OCI-LY3 (cell line): ENCODE measurements at regions not wholly inside any gene's neighbourhood (a gene's known extent, or its start where the extent isn't known, plus 50 kb on each side); places are given as distances from the start of the nearest gene placed in this dataset.

Experiments used
- H2AFZ ChIP-seq: fragments of 200-600, 300-600 bp; shearing (Covaris generic); 2 replicates; pipeline ENCODE4 v1.6.0; 2014; ENCODE audit warnings: antibody characterized with exemption, low read depth, low read length
- H3K27ac ChIP-seq: fragments of 200-600, 300-600 bp; sonication (generic); 2 replicates; pipeline ENCODE4 v1.5.1; 2014; ENCODE audit warnings: mild to moderate bottlenecking, low read length, moderate library complexity, mixed read lengths
- H3K27me3 ChIP-seq: fragments of 200-600, 300-600 bp; sonication (generic); 2 replicates; pipeline ENCODE4 v1.6.1; 2014; ENCODE audit warnings: low read depth, low read length, mixed read lengths
- H3K36me3 ChIP-seq: fragments of 200-600, 300-600 bp; sonication (generic); replicated peaks from 2 replicates; pipeline ENCODE3; 2014; ENCODE audit warnings: low read depth, low read length, mixed read lengths
- H3K4me1 ChIP-seq: fragments of 300-600, 200-600 bp; sonication (generic); 2 replicates; pipeline ENCODE4 v1.6.1; 2014; ENCODE audit warnings: low read length, mixed read lengths
- H3K4me2 ChIP-seq: fragments of 200-600, 300-600 bp; sonication (generic); 2 replicates; pipeline ENCODE4 v1.6.1; 2014; ENCODE audit warnings: low read length, mixed read lengths
- H3K4me3 ChIP-seq: fragments of 300-600, 200-600 bp; sonication (generic); 2 replicates; pipeline ENCODE4 v1.5.1; 2014; ENCODE audit warnings: antibody characterized with exemption, mild to moderate bottlenecking, low read length, moderate library complexity
- H3K79me2 ChIP-seq: fragments of 300-600, 200-600 bp; shearing (Covaris generic); 2 replicates; pipeline ENCODE4 v1.6.1; 2014; ENCODE audit warnings: mild to moderate bottlenecking, low read length, mixed read lengths
- H3K9ac ChIP-seq: fragments of 300-600, 200-600 bp; shearing (Covaris generic); 2 replicates; pipeline ENCODE4 v1.6.0; 2014; ENCODE audit warnings: mild to moderate bottlenecking, low read length, moderate library complexity
- H3K9me3 ChIP-seq: fragments of 200-600, 300-600 bp; shearing (Covaris generic); 2 replicates; pipeline ENCODE4 v1.6.1; 2014; ENCODE audit warnings: low read length, mixed read lengths; ENCODE audit not compliant: insufficient read depth
- H4K20me1 ChIP-seq: fragments of 200-600, 300-600 bp; sonication (generic); 2 replicates; pipeline ENCODE4 v1.6.1; 2016; ENCODE audit warnings: low read length, mixed read lengths; ENCODE audit not compliant: insufficient read depth
- CTCF ChIP-seq: fragments of 200-600, 300-600 bp; sonication (generic); IDR thresholded peaks from 2 replicates; pipeline ENCODE4 v1.5.1; 2014; ENCODE audit warnings: antibody characterized with exemption, low read length, low read depth
- EZH2phosphoT487 ChIP-seq: fragments of 200-600 bp; shearing (Covaris generic); IDR thresholded peaks from 2 replicates; pipeline ENCODE4 v1.6.1; 2018; ENCODE audit warnings: antibody characterized with exemption, mixed run types, low read depth

DNA sequence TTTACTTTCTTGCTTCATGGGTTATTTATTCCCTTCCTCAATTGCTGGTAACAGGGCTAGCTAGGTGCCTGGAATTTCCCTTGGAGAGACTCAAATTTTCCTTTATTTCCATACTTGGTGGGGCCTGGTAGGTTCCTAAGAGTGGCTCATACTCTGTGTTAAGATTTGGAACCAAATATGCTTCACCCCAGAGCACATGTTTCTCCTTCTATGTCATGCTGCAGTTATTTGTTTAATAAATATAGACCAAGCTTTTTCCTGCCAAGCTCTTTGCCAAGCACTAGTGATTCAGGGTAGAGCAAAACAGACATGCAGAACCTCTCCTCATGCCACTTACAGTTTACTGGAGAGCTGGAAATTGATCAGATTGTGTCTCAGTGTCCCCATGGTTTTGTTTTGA, 290.3 kb upstream of the SGCD start:
- Histone ChIP-seq H3K9me3 (no peaks in the 10 kb centered on the region), H2AFZ (no peak overlapping the region), H4K20me1 (no peaks in the 10 kb centered on the region), H3K27me3 (no peaks in the 10 kb centered on the region), H3K4me1 (no peaks in the 10 kb centered on the region), H3K36me3 (no peaks in the 10 kb centered on the region), H3K9ac (no peak overlapping the region), H3K79me2 (no peaks in the 10 kb centered on the region), H3K4me3 (no peak overlapping the region), H3K4me2 (no peak overlapping the region), H3K27ac (no peak overlapping the region)
- TF ChIP-seq CTCF (no peak), EZH2phosphoT487 (no peak)

DNA sequence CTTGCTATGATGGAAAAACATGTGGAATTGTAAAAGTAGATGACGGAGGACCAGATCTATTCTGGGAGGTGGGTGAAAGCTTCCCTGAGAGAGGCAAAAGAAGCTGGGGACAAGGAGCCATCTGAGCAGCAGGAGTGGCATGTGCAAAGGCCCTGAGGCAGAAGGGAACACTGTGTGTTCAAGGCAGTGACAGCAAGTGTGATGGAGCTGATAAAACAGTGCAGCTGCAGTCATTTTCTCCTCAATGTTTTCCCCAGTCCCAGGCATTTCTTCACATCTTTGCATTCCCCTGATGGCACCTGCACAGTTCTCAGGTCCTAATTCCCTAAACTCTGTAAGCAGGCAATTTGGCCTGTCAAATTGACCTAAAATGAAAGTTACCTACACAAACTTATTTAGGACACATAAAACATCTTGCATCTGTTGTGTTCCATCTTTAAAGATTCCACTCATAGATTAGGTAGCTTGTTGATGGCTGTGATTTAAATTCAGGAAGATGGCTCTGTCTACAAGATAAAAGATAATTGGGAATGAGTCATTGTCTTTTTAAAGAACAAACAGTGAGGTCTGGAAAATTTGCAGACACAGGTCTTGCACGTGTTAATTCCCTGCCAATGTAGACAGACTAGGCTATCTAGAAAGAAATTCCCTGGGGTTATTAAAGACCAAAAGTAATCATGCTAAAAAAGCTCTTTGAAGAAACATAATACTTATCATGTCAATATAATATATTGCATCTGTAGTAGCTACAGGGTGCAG, 289.6 kb upstream of the SGCD start:
- no peaks in the 10 kb centered on the region for H3K79me2 ChIP-seq
- no peak overlapping the region for H3K9ac ChIP-seq
- H3K4me2 ChIP-seq: no peak overlapping the region
- TF ChIP-seq EZH2phosphoT487 (no peak), CTCF (no peak)
- H3K27me3 ChIP-seq: no peaks in the 10 kb centered on the region
- H3K4me1 ChIP-seq: no peaks in the 10 kb centered on the region
- no peak overlapping the region for H3K27ac ChIP-seq
- no peak overlapping the region for H2AFZ ChIP-seq
- no peaks in the 10 kb centered on the region for H4K20me1 ChIP-seq
- H3K4me3 ChIP-seq: no peak overlapping the region
- H3K36me3 ChIP-seq: no peaks in the 10 kb centered on the region
- H3K9me3 ChIP-seq: no peaks in the 10 kb centered on the region

GRCh38 chr5:156042726-156043125, 284.2 kb upstream of the SGCD start:
- H3K4me1 ChIP-seq: no peaks in the 10 kb centered on the region
- no peak overlapping the region for H3K9ac ChIP-seq
- H4K20me1 ChIP-seq: no peaks in the 10 kb centered on the region
- no peak overlapping the region for H3K4me3 ChIP-seq
- H3K4me2 ChIP-seq: no peak overlapping the region
- no peaks in the 10 kb centered on the region for H3K36me3 ChIP-seq
- TF ChIP-seq CTCF: no peak
- no peak for TF ChIP-seq EZH2phosphoT487
- no peaks in the 10 kb centered on the region for H3K9me3 ChIP-seq
- H3K27ac ChIP-seq: no peak overlapping the region
- H2AFZ ChIP-seq: no peak overlapping the region
- no peaks in the 10 kb centered on the region for H3K79me2 ChIP-seq
- H3K27me3 ChIP-seq: no peaks in the 10 kb centered on the region

DNA sequence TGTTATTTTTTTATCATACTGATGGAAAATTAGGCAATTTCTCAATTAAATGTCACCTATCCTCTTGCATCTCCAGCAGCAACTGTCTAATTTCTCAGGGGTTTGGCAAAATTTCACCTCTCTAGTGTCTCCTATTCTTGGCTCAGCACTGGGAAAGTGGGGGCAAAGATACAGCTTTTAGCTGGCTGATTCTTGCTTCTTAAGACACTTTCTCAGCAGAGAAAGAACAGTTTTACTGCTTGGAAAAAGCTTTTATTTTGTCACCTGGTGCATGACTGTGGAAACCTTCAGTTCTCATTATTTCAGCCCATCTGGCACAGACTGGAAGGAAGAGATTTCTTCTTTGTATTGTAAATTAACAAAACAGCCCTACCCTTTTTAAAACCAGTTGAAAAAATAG, 283.6 kb upstream of the SGCD start:
- no peaks in the 10 kb centered on the region for H3K36me3 ChIP-seq

More for the DNA sequence above, 283.6 kb upstream of the SGCD start:
- Histone ChIP-seq H2AFZ (no peak overlapping the region), H3K4me1 (no peaks in the 10 kb centered on the region), H3K4me2 (no peak overlapping the region), H4K20me1 (no peaks in the 10 kb centered on the region), H3K27ac (no peak overlapping the region), H3K9ac (no peak overlapping the region), H3K4me3 (no peak overlapping the region), H3K9me3 (no peaks in the 10 kb centered on the region), H3K79me2 (no peaks in the 10 kb centered on the region), H3K27me3 (no peaks in the 10 kb centered on the region)
- TF ChIP-seq CTCF (no peak), EZH2phosphoT487 (no peak)
